Stomach (tissue), 8 donors: ENCODE measurements at regions not wholly inside any gene's neighbourhood (a gene's known extent, or its start where the extent isn't known, plus 50 kb on each side); places are given as distances from the start of the nearest gene placed in this dataset.

Source experiments
- DNase-seq, 2 donors: peaks; one replicate each; pipeline versions ENCODE4 v3.0.0 to v3.0.0-alpha.2; 2013 to 2019
- H3K27ac ChIP-seq, 5 donors: fragments of 200-600 bp in 4 of 5; sonication (generic) in 4 of 5; one replicate each; pipeline ENCODE4 v1.5.1; 2013 to 2019; ENCODE audit warnings: mild to moderate bottlenecking in 1 of 5, moderate library complexity in 1 of 5
- H3K27me3 ChIP-seq, 3 donors: fragments of 200-600 bp; sonication (generic); one replicate each; pipeline ENCODE4 v1.5.1; 2017 to 2019; ENCODE audit warnings: mixed run types in 1 of 3
- H3K36me3 ChIP-seq, 4 donors: fragments of 200-600 bp; sonication (generic); 1 replicate in 3 of 4; 2 replicates in 1 of 4; pipeline ENCODE4 v1.5.1; 2016 to 2019
- H3K4me1 ChIP-seq, 4 donors: fragments of 200-600 bp; sonication (generic); one replicate each; pipeline ENCODE4 v1.5.1; 2016 to 2019
- H3K4me3 ChIP-seq, 4 donors: fragments of 200-600 bp; sonication (generic) in 3 of 4; one replicate each; pipeline ENCODE4 v1.5.1; 2016 to 2019; ENCODE audit warnings: mild to moderate bottlenecking in 1 of 4
- H3K9me3 ChIP-seq, 4 donors: fragments of 200-600 bp; sonication (generic); one replicate each; pipeline ENCODE4 v1.5.1; 2016 to 2019
- CTCF ChIP-seq, 7 experiments: fragments of 450-650 bp in 4 of 7; fragments of 200-600 bp in 3 of 7; sonication (generic) in 3 of 7; IDR thresholded peaks; one replicate each; pipeline ENCODE4 v1.5.1; 2016 to 2019; ENCODE audit warnings: antibody characterized with exemption in 7 of 7, control low read depth in 2 of 7, mild to moderate bottlenecking in 1 of 7
- EP300 ChIP-seq: sonication (generic); formaldehyde crosslinking; IDR thresholded peaks from one replicate; pipeline ENCODE4 v1.6.1; 2017; ENCODE audit warnings: antibody characterized with exemption
- POLR2A ChIP-seq, 4 donors: fragments of 450-650 bp; IDR thresholded peaks; one replicate each; pipeline ENCODE4 v1.6.1; 2016; ENCODE audit warnings: antibody characterized with exemption in 4 of 4, control low read depth in 2 of 4, mild to moderate bottlenecking in 1 of 4, moderate library complexity in 1 of 4
- POLR2AphosphoS5 ChIP-seq, 3 donors: sonication (generic); formaldehyde crosslinking; IDR thresholded peaks; one replicate each; pipeline ENCODE4 v1.6.1; 2016; ENCODE audit warnings: antibody characterized with exemption in 3 of 3
- WGBS, 5 donors: extraction: QIAGEN DNeasy Blood & Tissue Kit in 3 of 5; methylation state at CpG; one replicate each; pipeline versions ENCODE4 v1.1.5 to v1.1.7; 2013 to 2018; 5-methylcytosine and 5-hydroxymethylcytosine counted together
- intact Hi-C: fragments of 100-400 bp; cut with DNase I; formaldehyde crosslinking; loops from one replicate; pipeline ENCODE4 v1.15.1; 2023; ENCODE audit warnings: low total_unique reads
- donor health status: healthy with polysubstance abuse.
- donor health status: Bipolar disorder and iron deficiency.
- donor health status: healthy.

GRCh38 chr2:56674084-56674483 lies 490.3 kb downstream of the CCDC85A start:
- intact Hi-C loops, result no loop called here
- TF ChIP-seq CTCF (IDR thresholded peaks at IDR 0.05) (no peak), POLR2AphosphoS5 (IDR thresholded peaks at IDR 0.05) (no peak), EP300 (no peak), POLR2A (IDR thresholded peaks at IDR 0.05) (no peak)
- H3K36me3 ChIP-seq, result no peaks in the 10 kb centered on the region
- no peak overlapping the region for H3K4me3 ChIP-seq
- DNase-seq, result no peak
- peaks cover 6 to 30% (median 20%) of the 10 kb centered on the region in 4 donors for H3K9me3 ChIP-seq
- H3K27ac ChIP-seq, result no peak overlapping the region
- no peaks in the 10 kb centered on the region for H3K27me3 ChIP-seq
- no peaks in the 10 kb centered on the region for H3K4me1 ChIP-seq

GRCh38 chr2:56676966-56677365 lies 493.2 kb downstream of the CCDC85A start:
- Histone ChIP-seq H3K27ac (no peak overlapping the region), H3K9me3 (peaks cover 6 to 20% (median 18%) of the 10 kb centered on the region in 4 donors), H3K4me1 (no peaks in the 10 kb centered on the region), H3K36me3 (no peaks in the 10 kb centered on the region), H3K4me3 (no peak overlapping the region), H3K27me3 (no peaks in the 10 kb centered on the region)
- 75 to 81% (median 78%) methylated on average over 2 of the region's 2 CpGs for WGBS, 5 donors
- TF ChIP-seq POLR2A (IDR thresholded peaks at IDR 0.05) (no peak), CTCF (IDR thresholded peaks at IDR 0.05) (no peak), EP300 (no peak), POLR2AphosphoS5 (IDR thresholded peaks at IDR 0.05) (no peak)
- no peak for DNase-seq
- intact Hi-C loops, result no loop called here

GRCh38 chr2:56680971-56681631 lies 497.3 kb downstream of the CCDC85A start:
- no peak for TF ChIP-seq POLR2A (IDR thresholded peaks at IDR 0.05)
- no peak for TF ChIP-seq CTCF (IDR thresholded peaks at IDR 0.05)
- no peak for TF ChIP-seq POLR2AphosphoS5 (IDR thresholded peaks at IDR 0.05)
- no peaks in the 10 kb centered on the region for H3K36me3 ChIP-seq
- H3K27me3 ChIP-seq, result no peaks in the 10 kb centered on the region

GRCh38 chr2:56681659-56682396 lies 498.0 kb downstream of the CCDC85A start:
- H3K9me3 ChIP-seq, result peaks cover 0 to 5% (median 0%) of the 10 kb centered on the region in 4 donors
- DNase-seq, result no peak
- no peaks in the 10 kb centered on the region for H3K27me3 ChIP-seq
- H3K4me3 ChIP-seq, result no peak overlapping the region
- H3K4me1 ChIP-seq, result no peaks in the 10 kb centered on the region
- 48 to 65% (median 59%) methylated on average over 5 of the region's 5 CpGs for WGBS, 5 donors
- TF ChIP-seq EP300 (no peak), POLR2AphosphoS5 (IDR thresholded peaks at IDR 0.05) (no peak), POLR2A (IDR thresholded peaks at IDR 0.05) (no peak), CTCF (IDR thresholded peaks at IDR 0.05) (no peak)
- no peak overlapping the region for H3K27ac ChIP-seq
- no peaks in the 10 kb centered on the region for H3K36me3 ChIP-seq
- intact Hi-C loops, result no loop called here

More at GRCh38 chr2:56680971-56681631, 497.3 kb downstream of the CCDC85A start:
- Histone ChIP-seq H3K9me3 (peaks cover 0 to 5% (median 0%) of the 10 kb centered on the region in 4 donors), H3K4me3 (no peak overlapping the region), H3K27ac (no peak overlapping the region), H3K4me1 (no peaks in the 10 kb centered on the region)
- 45 to 61% (median 54%) methylated on average over 3 of the region's 3 CpGs for WGBS, 5 donors
- intact Hi-C loops, result no loop called here
- no peak for DNase-seq
